Astrocyte of the spinal cord (primary cell): ENCODE measurements at regions not wholly inside any gene's neighbourhood (a gene's known extent, or its start where the extent isn't known, plus 50 kb on each side); places are given as distances from the start of the nearest gene placed in this dataset.

ENCODE experiments used
- DNase-seq: peaks from one replicate; pipeline ENCODE4 v3.0.0; 2011; ENCODE audit warnings: low read depth, low spot score
- H3K4me3 ChIP-seq: 2 replicates; pipeline ENCODE4 v1.5.1; 2011; ENCODE audit warnings: low read depth, mild to moderate bottlenecking, low read length, moderate library complexity
- in situ Hi-C: cut with HindIII; loops from 2 replicates; pipeline ENCODE4 v1.10.0; 2017; ENCODE audit warnings: low sequenced_read_pairs
- TF ChIP-seq, protein P1 (sequence below): IDR thresholded peaks from 2 replicates; pipeline ENCODE4 v1.5.1; 2012; ENCODE audit warnings: low read depth, mild to moderate bottlenecking, low read length, inconsistent platforms

DNA sequence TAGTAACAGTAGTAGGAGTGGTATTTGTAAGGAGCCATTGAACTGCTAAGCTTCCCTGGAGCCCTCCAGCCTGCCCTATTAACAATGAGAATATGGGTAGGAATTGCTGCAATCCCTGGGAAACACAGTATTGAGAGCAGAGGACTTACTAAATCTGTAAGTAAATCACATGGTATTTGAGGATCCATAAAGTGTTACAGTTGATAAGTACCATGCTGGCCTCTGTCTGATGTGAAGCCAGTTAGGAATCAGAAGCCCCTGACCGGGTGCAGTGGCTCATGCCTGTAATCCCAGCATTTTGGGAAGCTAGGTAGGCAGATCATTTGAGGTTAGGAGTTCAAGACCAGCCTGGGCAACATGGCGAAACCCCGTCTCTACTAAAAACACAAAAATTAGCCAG is 224.6 kb downstream of the C1D start:
- no peak overlapping the region for H3K4me3 ChIP-seq
- TF ChIP-seq, protein P1, sequence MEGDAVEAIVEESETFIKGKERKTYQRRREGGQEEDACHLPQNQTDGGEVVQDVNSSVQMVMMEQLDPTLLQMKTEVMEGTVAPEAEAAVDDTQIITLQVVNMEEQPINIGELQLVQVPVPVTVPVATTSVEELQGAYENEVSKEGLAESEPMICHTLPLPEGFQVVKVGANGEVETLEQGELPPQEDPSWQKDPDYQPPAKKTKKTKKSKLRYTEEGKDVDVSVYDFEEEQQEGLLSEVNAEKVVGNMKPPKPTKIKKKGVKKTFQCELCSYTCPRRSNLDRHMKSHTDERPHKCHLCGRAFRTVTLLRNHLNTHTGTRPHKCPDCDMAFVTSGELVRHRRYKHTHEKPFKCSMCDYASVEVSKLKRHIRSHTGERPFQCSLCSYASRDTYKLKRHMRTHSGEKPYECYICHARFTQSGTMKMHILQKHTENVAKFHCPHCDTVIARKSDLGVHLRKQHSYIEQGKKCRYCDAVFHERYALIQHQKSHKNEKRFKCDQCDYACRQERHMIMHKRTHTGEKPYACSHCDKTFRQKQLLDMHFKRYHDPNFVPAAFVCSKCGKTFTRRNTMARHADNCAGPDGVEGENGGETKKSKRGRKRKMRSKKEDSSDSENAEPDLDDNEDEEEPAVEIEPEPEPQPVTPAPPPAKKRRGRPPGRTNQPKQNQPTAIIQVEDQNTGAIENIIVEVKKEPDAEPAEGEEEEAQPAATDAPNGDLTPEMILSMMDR: no peak
- in situ Hi-C loops: no loop called here
- DNase-seq: no peak

DNA sequence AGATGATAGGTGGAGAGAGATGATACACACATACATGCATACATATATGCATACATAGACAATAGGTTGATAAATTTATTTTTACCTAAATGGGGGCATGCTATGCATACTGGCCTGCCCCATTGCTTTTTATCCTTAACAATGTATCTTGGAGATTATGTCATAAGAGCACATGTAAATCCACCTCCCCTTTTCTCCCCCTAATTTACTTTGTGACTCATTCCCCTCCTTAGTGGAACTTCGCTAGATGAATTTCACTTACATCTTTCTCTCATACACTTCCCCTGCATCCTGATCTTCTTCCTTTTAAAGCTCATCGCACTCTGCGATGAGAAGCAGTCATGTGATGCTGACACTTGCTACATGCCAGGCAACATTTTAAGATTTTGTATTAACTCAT is 223.6 kb downstream of the C1D start:
- TF ChIP-seq, protein P1: no peak
- peak; percentile 50 for DNase-seq
- no peak overlapping the region for H3K4me3 ChIP-seq
- in situ Hi-C loops: no loop called here

DNA sequence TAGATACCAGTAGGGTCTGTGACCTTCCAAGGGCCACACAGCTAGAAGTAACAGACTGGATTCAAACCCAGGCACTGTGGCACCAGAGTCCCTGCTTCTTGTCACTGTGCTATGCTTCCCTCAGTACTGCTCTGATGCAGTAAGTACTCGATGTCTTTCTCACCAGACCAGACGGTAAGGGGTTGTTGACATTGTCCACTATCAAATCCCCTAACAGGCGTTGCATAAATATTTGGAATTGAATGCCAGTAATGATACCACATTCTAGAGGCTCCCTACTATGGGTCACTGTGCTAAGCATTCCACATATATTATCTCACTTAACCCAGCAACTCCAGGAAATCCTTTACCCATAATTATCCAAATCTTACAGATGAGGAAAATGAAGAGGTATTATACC is 223.1 kb downstream of the C1D start:
- H3K4me3 ChIP-seq: no peak overlapping the region
- TF ChIP-seq, protein P1: no peak
- DNase-seq: peak; percentile 13
- in situ Hi-C loops: no loop called here

DNA sequence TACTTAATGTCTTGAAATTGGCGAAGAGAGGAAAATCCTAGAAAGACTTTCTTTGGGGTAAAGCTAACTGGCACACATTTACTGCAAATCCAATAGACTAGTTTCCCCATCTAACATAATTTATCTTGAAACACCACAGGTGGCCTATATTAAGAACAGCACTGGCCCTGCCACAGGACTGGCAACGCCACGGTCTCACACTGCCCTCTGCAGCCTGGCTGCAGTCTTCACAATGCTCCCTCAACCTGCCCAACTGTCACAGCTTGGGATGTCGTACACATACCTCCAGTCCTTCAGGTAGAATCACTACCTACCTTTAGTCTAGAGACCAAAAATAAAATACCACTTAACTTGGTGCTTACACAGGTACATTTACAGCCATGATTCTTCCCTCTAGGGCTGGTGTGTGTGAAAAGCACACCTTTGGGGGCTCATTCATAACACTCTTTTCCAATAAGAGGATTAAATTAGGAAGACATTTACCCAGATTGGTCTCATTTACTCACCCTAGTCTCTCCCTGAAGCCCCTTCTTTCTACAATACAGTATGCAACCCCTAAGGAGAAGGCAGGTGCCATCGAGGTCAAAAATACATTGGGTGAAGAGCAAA is 222.2 kb downstream of the C1D start:
- in situ Hi-C loops: no loop called here
- no peak overlapping the region for H3K4me3 ChIP-seq
- TF ChIP-seq, protein P1: peak; percentile 92
- peak; percentile 76 for DNase-seq

DNA sequence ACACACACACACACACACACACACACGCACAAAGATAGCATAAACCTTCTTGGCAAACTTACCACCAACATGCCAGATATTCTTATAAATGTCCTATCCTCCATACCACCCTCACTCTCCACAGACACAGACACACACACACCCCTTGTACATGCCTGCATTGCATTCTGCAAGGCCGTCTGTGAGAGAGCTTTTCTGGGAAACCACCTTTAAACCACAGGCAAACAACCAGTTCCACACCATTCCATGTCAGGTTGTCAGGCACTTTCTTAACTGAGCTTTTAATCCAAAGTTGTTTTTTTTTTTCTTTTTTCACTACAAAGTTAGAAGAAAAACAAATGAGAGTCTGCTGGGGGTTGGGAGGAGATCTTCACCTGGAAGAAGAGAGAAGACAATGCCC is 221.1 kb downstream of the C1D start:
- no peak for DNase-seq
- in situ Hi-C loops: no loop called here
- H3K4me3 ChIP-seq: no peak overlapping the region
- TF ChIP-seq, protein P1: no peak

DNA sequence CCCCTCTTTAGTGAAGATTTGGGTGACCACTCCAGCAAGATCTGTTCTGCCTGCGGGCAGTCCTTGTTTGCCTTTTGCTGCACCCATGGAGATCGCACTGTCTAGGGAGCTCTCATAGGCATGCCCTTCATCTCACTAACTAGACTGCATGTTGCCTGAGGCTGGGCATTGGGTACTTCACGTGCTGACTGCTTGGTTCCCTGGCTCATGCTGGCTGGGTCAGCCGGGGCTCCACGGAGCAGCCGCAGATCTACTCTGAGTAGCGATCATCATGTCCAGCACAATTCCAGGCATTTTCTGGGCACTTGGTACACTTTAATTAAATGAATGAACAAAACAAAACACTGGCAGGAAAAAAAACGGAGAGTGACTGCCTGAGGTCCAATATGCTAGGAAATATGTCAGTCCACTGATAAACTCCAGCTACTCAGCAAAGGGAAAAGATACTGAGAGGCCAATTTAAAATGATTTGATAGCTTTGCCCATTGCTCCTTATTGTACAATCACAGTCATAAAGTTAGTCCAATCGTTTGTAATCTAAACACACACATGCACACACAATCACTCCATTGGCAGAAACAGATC is 220.3 kb downstream of the C1D start:
- in situ Hi-C loops: no loop called here
- no peak for DNase-seq
- no peak overlapping the region for H3K4me3 ChIP-seq
- TF ChIP-seq, protein P1: no peak
